GM23338 (cell line): ENCODE measurements at regions not wholly inside any gene's neighbourhood (a gene's known extent, or its start where the extent isn't known, plus 50 kb on each side); places are given as distances from the start of the nearest gene placed in this dataset.

Experiments
- ATAC-seq: fragments of 200-7000 bp; cut with Tn5 transposase; 3 replicates; pipeline ENCODE4 v1.9.1; 2020
- DNase-seq: peaks from one replicate; pipeline ENCODE4 v3.0.0-alpha.2; 2015; ENCODE audit warnings: low spot score
- H2AFZ ChIP-seq: fragments of 200-600 bp; sonication (generic); 2 replicates; pipeline ENCODE4 v1.8.0; 2016; ENCODE audit warnings: antibody characterized with exemption, mild to moderate bottlenecking, moderate library complexity
- H3F3A ChIP-seq: fragments of 200-600 bp; sonication (generic); replicated peaks from 2 replicates; pipeline ENCODE4 v1.8.0; 2017; ENCODE audit warnings: antibody characterized with exemption, mixed run types, low read depth
- H3K27ac ChIP-seq: fragments of 200-600 bp; sonication (generic); 2 replicates; pipeline ENCODE4 v1.6.1; 2016; ENCODE audit warnings: low read depth
- H3K27me3 ChIP-seq: fragments of 200-600 bp; sonication (generic); 2 replicates; pipeline ENCODE4 v1.8.0; 2016; ENCODE audit warnings: mild to moderate bottlenecking, mixed run types, moderate library complexity; ENCODE audit not compliant: insufficient read depth
- H3K36me3 ChIP-seq: fragments of 200-600 bp; sonication (generic); 2 replicates; pipeline ENCODE4 v1.8.0; 2016; ENCODE audit warnings: mild to moderate bottlenecking; ENCODE audit not compliant: insufficient read depth
- H3K4me1 ChIP-seq: fragments of 200-600 bp; sonication (generic); 2 replicates; pipeline ENCODE4 v1.8.0; 2016; ENCODE audit warnings: mild to moderate bottlenecking, moderate library complexity; ENCODE audit not compliant: insufficient read depth
- H3K4me2 ChIP-seq: fragments of 200-600 bp; sonication (generic); 2 replicates; pipeline ENCODE4 v1.7.1; 2017; ENCODE audit warnings: mixed run types
- H3K4me3 ChIP-seq: fragments of 200-600 bp; sonication (generic); 2 replicates; pipeline ENCODE4 v1.6.1; 2016; ENCODE audit warnings: mixed run types
- H3K79me2 ChIP-seq: fragments of 200-600 bp; sonication (generic); replicated peaks from 2 replicates; pipeline ENCODE4 v1.8.0; 2017; ENCODE audit warnings: mild to moderate bottlenecking; ENCODE audit not compliant: insufficient read depth
- H3K9me2 ChIP-seq: fragments of 200-600 bp; sonication (generic); 2 replicates; pipeline ENCODE4 v1.8.0; 2017; ENCODE audit not compliant: insufficient read depth
- H4K20me1 ChIP-seq: fragments of 200-600 bp; sonication (generic); replicated peaks from 2 replicates; pipeline ENCODE4 v1.8.0; 2017; ENCODE audit warnings: mild to moderate bottlenecking; ENCODE audit not compliant: insufficient read depth
- H3K27ac Mint-ChIP-seq: 2 replicates; pipeline ENCODE4 v1.8.0; 2020; ENCODE audit warnings: inconsistent platforms, mild to moderate bottlenecking, moderate library complexity, mixed read lengths
- H3K27me3 Mint-ChIP-seq: 3 replicates; pipeline ENCODE4 v1.8.0; 2022; ENCODE audit warnings: low read depth, mild to moderate bottlenecking, moderate library complexity, mixed read lengths, inconsistent platforms; ENCODE audit not compliant: insufficient read depth, poor library complexity
- H3K36me3 Mint-ChIP-seq: 3 replicates; pipeline ENCODE4 v1.8.0; 2021; ENCODE audit warnings: low read depth, mild to moderate bottlenecking, inconsistent platforms, moderate library complexity, mixed read lengths
- H3K4me1 Mint-ChIP-seq: 3 replicates; pipeline ENCODE4 v1.8.0; 2020; ENCODE audit warnings: mild to moderate bottlenecking, inconsistent platforms, mixed read lengths
- H3K4me3 Mint-ChIP-seq: 3 replicates; pipeline ENCODE4 v1.8.0; 2021; ENCODE audit warnings: moderate library complexity, mild to moderate bottlenecking, inconsistent platforms, mixed read lengths
- H3K9me3 Mint-ChIP-seq: 3 replicates; pipeline ENCODE4 v1.8.0; 2020; ENCODE audit warnings: moderate library complexity, mild to moderate bottlenecking, inconsistent platforms, mixed read lengths
- CTCF ChIP-seq, 2 experiments: fragments of 200-600 bp in 1 of 2; sonication (generic) in 1 of 2; conservative IDR thresholded peaks; 2 replicates each; pipeline versions ENCODE4 v1.5.1 to v1.6.1; 2016 to 2017; ENCODE audit warnings: antibody characterized with exemption in 2 of 2, low read depth in 2 of 2, mild to moderate bottlenecking in 2 of 2, moderate library complexity in 1 of 2
- POLR2AphosphoS5 ChIP-seq: IDR thresholded peaks from 2 replicates; pipeline ENCODE4 v1.6.1; 2016; ENCODE audit warnings: antibody characterized with exemption, low read depth
- ZNF462 ChIP-seq: fragments of 250-450 bp; sonication (Bioruptor Pico); IDR thresholded peaks from 2 replicates; pipeline ENCODE4 v1.5.0; 2020; ENCODE audit warnings: mild to moderate bottlenecking, moderate library complexity

GRCh38 chr22:26957897-26958296 is 300.5 kb downstream of the MIAT start (continued):
- TF ChIP-seq ZNF462 (CRISPR knock-in tag) (no peak), CTCF (conservative IDR thresholded peaks at IDR 0.05; ENCODE audit: low read depth in 2 of 2) (no peak)

- Mint-ChIP-seq H3K9me3 (no peaks in the 10 kb centered on the region), H3K4me3 (no peak overlapping the region), H3K36me3 (no peaks in the 10 kb centered on the region), H3K4me1 (peaks cover 48% of the 10 kb centered on the region), H3K27me3 (peaks cover 15% of the 10 kb centered on the region), H3K27ac (no peak overlapping the region)
- Histone ChIP-seq H2AFZ (no peak overlapping the region), H3F3A (peaks cover 9% of the 10 kb centered on the region), H3K79me2 (no peaks in the 10 kb centered on the region), H3K4me3 (no peak overlapping the region), H3K27ac (no peak overlapping the region), H4K20me1 (no peaks in the 10 kb centered on the region), H3K36me3 (no peaks in the 10 kb centered on the region), H3K27me3 (peaks cover 20% of the 10 kb centered on the region), H3K9me2 (0 out of 2 replicates have a peak, but pooled peaks cover 5% of the 10 kb centered on the region), H3K4me2 (no peak overlapping the region), H3K4me1 (peaks cover 49% of the 10 kb centered on the region)
- DNase-seq (no peak), ATAC-seq (no peak)
- TF ChIP-seq POLR2AphosphoS5, result no peak
These were observed 301.0 kb downstream of the MIAT start for GRCh38 chr22:26958378-26958777.
